ENCODE measurements at regions not wholly inside any gene's neighbourhood (a gene's known extent, or its start where the extent isn't known, plus 50 kb on each side); places are given as distances from the start of the nearest gene placed in this dataset.
"Not testable (repeated sequence)": the region's sequence is repeated elsewhere in the genome, so short reads cannot be mapped to it uniquely, and the experiment has no call there.

GRCh38 chr11:23780231-23780630, 716.6 kb upstream of the LUZP2 start:
- Histone ChIP-seq H3K4me3 (no peak overlapping the region), H3K9ac (ENCODE audit: insufficient read depth in 1 of 2, low read length in 2 of 2) (no peak overlapping the region), H3K4me1 (ENCODE audit: control insufficient read depth in 5 of 5, insufficient read depth in 5 of 5, low read length in 5 of 5) (peaks cover 0 to under 1% (median 0%) of the 10 kb centered on the region in 5 donors), H3K27me3 (ENCODE audit: control insufficient read depth in 3 of 3, insufficient read depth in 3 of 3, low read length in 2 of 3) (no peaks in the 10 kb centered on the region), H3K27ac (ENCODE audit: low read depth in 1 of 2, low read length in 1 of 2) (no peak overlapping the region), H3K9me3 (ENCODE audit: control insufficient read depth in 4 of 4, insufficient read depth in 3 of 4, low read length in 3 of 4) (no peaks in the 10 kb centered on the region), H3K36me3 (ENCODE audit: control insufficient read depth in 4 of 4, insufficient read depth in 4 of 4, low read length in 4 of 4) (no peaks in the 10 kb centered on the region)
- no peak for TF ChIP-seq CTCF (IDR thresholded peaks at IDR 0.05; ENCODE audit: control extremely low read depth, extremely low read depth)
- ATAC-seq (ENCODE audit: insufficient read depth, low FRiP score) (no peak), DNase-seq (no peak)

- no peak for DNase-seq
- Histone ChIP-seq H3K4me3 (no peak overlapping the region), H3K27me3 (ENCODE audit: control insufficient read depth in 3 of 3, insufficient read depth in 3 of 3, low read length in 2 of 3) (no peaks in the 10 kb centered on the region), H3K9ac (ENCODE audit: insufficient read depth in 1 of 2, low read length in 2 of 2) (no peak overlapping the region), H3K27ac (ENCODE audit: low read depth in 1 of 2, low read length in 1 of 2) (no peak overlapping the region), H3K4me1 (ENCODE audit: control insufficient read depth in 5 of 5, insufficient read depth in 5 of 5, low read length in 5 of 5) (peaks cover 0 to 14% (median 0%) of the 10 kb centered on the region in 5 donors), H3K9me3 (ENCODE audit: control insufficient read depth in 4 of 4, insufficient read depth in 3 of 4, low read length in 3 of 4) (no peaks in the 10 kb centered on the region), H3K36me3 (ENCODE audit: control insufficient read depth in 4 of 4, insufficient read depth in 4 of 4, low read length in 4 of 4) (no peaks in the 10 kb centered on the region)
- WGBS, 2 donors = 77 to 84% methylated on average over 4 of the region's 4 CpGs
- TF ChIP-seq CTCF (IDR thresholded peaks at IDR 0.05; ENCODE audit: control extremely low read depth, extremely low read depth) = no peak
- ATAC-seq (ENCODE audit: insufficient read depth, low FRiP score) = no peak
Measured at GRCh38 chr11:23781803-23782560, 714.9 kb upstream of the LUZP2 start.

- 69 to 76% methylated on average over 1 of the region's 1 CpG for WGBS, 2 donors
- peaks cover 0 to 14% (median 2%) of the 10 kb centered on the region in 5 donors for H3K4me1 ChIP-seq (ENCODE audit: control insufficient read depth in 5 of 5, insufficient read depth in 5 of 5, low read length in 5 of 5)
- not testable (repeated sequence) for H3K9me3 ChIP-seq (ENCODE audit: control insufficient read depth in 4 of 4, insufficient read depth in 3 of 4, low read length in 3 of 4); DNase-seq; H3K36me3 ChIP-seq (ENCODE audit: control insufficient read depth in 4 of 4, insufficient read depth in 4 of 4, low read length in 4 of 4); H3K4me3 ChIP-seq; H3K9ac ChIP-seq (ENCODE audit: insufficient read depth in 1 of 2, low read length in 2 of 2); H3K27me3 ChIP-seq (ENCODE audit: control insufficient read depth in 3 of 3, insufficient read depth in 3 of 3, low read length in 2 of 3); H3K27ac ChIP-seq (ENCODE audit: low read depth in 1 of 2, low read length in 1 of 2); ATAC-seq (ENCODE audit: insufficient read depth, low FRiP score)
Measured at GRCh38 chr11:23786974-23787373, 709.9 kb upstream of the LUZP2 start.

GRCh38 chr11:23789200-23789853, 707.5 kb upstream of the LUZP2 start:
- no peak for DNase-seq
- no peaks in the 10 kb centered on the region for H3K9me3 ChIP-seq (ENCODE audit: control insufficient read depth in 4 of 4, insufficient read depth in 3 of 4, low read length in 3 of 4)
- peaks cover 0 to 14% (median 2%) of the 10 kb centered on the region in 5 donors for H3K4me1 ChIP-seq (ENCODE audit: control insufficient read depth in 5 of 5, insufficient read depth in 5 of 5, low read length in 5 of 5)
- no peaks in the 10 kb centered on the region for H3K36me3 ChIP-seq (ENCODE audit: control insufficient read depth in 4 of 4, insufficient read depth in 4 of 4, low read length in 4 of 4)
- WGBS, 2 donors = 70 to 75% methylated on average over 5 of the region's 5 CpGs
- no peaks in the 10 kb centered on the region for H3K27me3 ChIP-seq (ENCODE audit: control insufficient read depth in 3 of 3, insufficient read depth in 3 of 3, low read length in 2 of 3)
- H3K27ac ChIP-seq (ENCODE audit: low read depth in 1 of 2, low read length in 1 of 2) = no peak overlapping the region
- no peak for ATAC-seq (ENCODE audit: insufficient read depth, low FRiP score)
- TF ChIP-seq CTCF (IDR thresholded peaks at IDR 0.05; ENCODE audit: control extremely low read depth, extremely low read depth) = no peak
- no peak overlapping the region for H3K4me3 ChIP-seq
- no peak overlapping the region for H3K9ac ChIP-seq (ENCODE audit: insufficient read depth in 1 of 2, low read length in 2 of 2)

Measured in lung (tissue), 11 donors.